H1 (cell line): ENCODE measurements at regions not wholly inside any gene's neighbourhood (a gene's known extent, or its start where the extent isn't known, plus 50 kb on each side); places are given as distances from the start of the nearest gene placed in this dataset.

Experiments used
- CTCF ChIA-PET: fragments of 300-600 bp; sonication (Branson Sonifier 250); formaldehyde crosslinking; loops from one replicate; lab custom pipeline; 2021; ENCODE audit not compliant: partially characterized antibody; lab: Charles Lee
- POLR2A ChIA-PET: fragments of 300-600 bp; sonication (Branson Sonifier 250); formaldehyde crosslinking; loops from one replicate; lab custom pipeline; 2021; ENCODE audit warnings: inconsistent platforms; ENCODE audit not compliant: partially characterized antibody; lab: Charles Lee
- DNase-seq, 2 experiments: peaks; one replicate each; pipeline versions ENCODE4 v3.0.0 to v3.0.0-alpha.2; 2010 to 2022; ENCODE audit warnings: low spot score in 2 of 2, low read depth in 1 of 2, mixed read lengths in 1 of 2
- FAIRE-seq: peaks from 2 replicates; lab custom pipeline; 2011; peaks lifted over from hg19 to GRCh38; lab: Jason Lieb, UNC
- H2AFZ ChIP-seq: 2 replicates; pipeline ENCODE4 v1.8.1; 2012; ENCODE audit warnings: low read length, inconsistent platforms
- H2AK5ac ChIP-seq: 2 replicates; pipeline ENCODE4 v1.6.1; 2013; ENCODE audit warnings: low read depth, low read length
- H2BK120ac ChIP-seq: replicated peaks from 2 replicates; pipeline ENCODE3; 2013; ENCODE audit warnings: low read depth, low read length, inconsistent platforms
- H2BK12ac ChIP-seq: 2 replicates; pipeline ENCODE4 v1.6.1; 2013; ENCODE audit warnings: low read depth, low read length
- H2BK15ac ChIP-seq: 2 replicates; pipeline ENCODE4 v1.6.1; 2013; ENCODE audit warnings: low read length
- H2BK20ac ChIP-seq: 2 replicates; pipeline ENCODE4 v1.6.1; 2013; ENCODE audit warnings: low read length
- H2BK5ac ChIP-seq: 2 replicates; pipeline ENCODE4 v1.6.1; 2013; ENCODE audit warnings: low read depth, low read length
- H3K14ac ChIP-seq: 2 replicates; pipeline ENCODE4 v1.6.1; 2013; ENCODE audit warnings: inconsistent platforms; ENCODE audit not compliant: insufficient read length
- H3K18ac ChIP-seq: 2 replicates; pipeline ENCODE4 v1.6.1; 2013; ENCODE audit warnings: low read length; ENCODE audit errors: extremely low read depth
- H3K23ac ChIP-seq: 2 replicates; pipeline ENCODE4 v1.6.1; 2013; ENCODE audit warnings: inconsistent platforms; ENCODE audit not compliant: insufficient read length
- H3K23me2 ChIP-seq: 2 replicates; pipeline ENCODE4 v1.6.1; 2013; ENCODE audit warnings: low read depth, low read length
- H3K27ac ChIP-seq: 2 replicates; pipeline ENCODE4 v1.6.1; 2011; ENCODE audit warnings: low read depth, low read length, inconsistent platforms
- H3K27me3 ChIP-seq, 4 experiments: replicated peaks in 1 of 4; 1 replicate in 1 of 4; 2 replicates in 3 of 4; pipeline versions ENCODE4 v1.6.1 to v1.8.1; 2011 to 2013; ENCODE audit warnings: low read length in 3 of 4, mild to moderate bottlenecking in 3 of 4, inconsistent platforms in 2 of 4, mixed read lengths in 2 of 4, moderate library complexity in 1 of 4; ENCODE audit not compliant: control insufficient read depth in 3 of 4, insufficient read depth in 3 of 4; ENCODE audit errors: extremely low read depth in 1 of 4
- H3K36me3 ChIP-seq, 4 experiments: 2 replicates each; pipeline versions ENCODE4 v1.6.1 to v1.8.1; 2011 to 2013; ENCODE audit warnings: mild to moderate bottlenecking in 4 of 4, low read length in 3 of 4, moderate library complexity in 2 of 4, control low read depth in 1 of 4, inconsistent platforms in 1 of 4; ENCODE audit not compliant: insufficient read depth in 4 of 4, control insufficient read depth in 2 of 4
- H3K4ac ChIP-seq: replicated peaks from 2 replicates; pipeline ENCODE3; 2013; ENCODE audit warnings: low read length, low read depth, mixed read lengths, inconsistent platforms; ENCODE audit not compliant: insufficient read length
- H3K4me1 ChIP-seq, 4 experiments: replicated peaks in 1 of 4; 1 replicate in 1 of 4; 2 replicates in 3 of 4; pipeline versions ENCODE4 v1.6.1 to v1.8.1; 2011 to 2013; ENCODE audit warnings: low read length in 3 of 4, inconsistent platforms in 2 of 4, mixed read lengths in 1 of 4; ENCODE audit not compliant: insufficient read depth in 4 of 4, control insufficient read depth in 3 of 4
- H3K4me2 ChIP-seq, 2 experiments: 2 replicates each; pipeline versions ENCODE4 v1.6.1 to v1.8.1; 2011 to 2013; ENCODE audit warnings: low read depth in 2 of 2, low read length in 2 of 2, control low read depth in 1 of 2, inconsistent platforms in 1 of 2, mild to moderate bottlenecking in 1 of 2; ENCODE audit not compliant: insufficient read depth in 1 of 2
- H3K4me3 ChIP-seq, 4 experiments: fragments of 200-600, 300-600 bp in 1 of 4; sonication (generic), shearing (Covaris generic), sonication (Bioruptor Twin) in 1 of 4; 2 replicates each; pipeline versions ENCODE4 v1.5.1 to v1.8.1; 2011 to 2016; ENCODE audit warnings: low read length in 4 of 4, low read depth in 3 of 4, control low read depth in 2 of 4, inconsistent platforms in 2 of 4, mild to moderate bottlenecking in 2 of 4, mixed read lengths in 1 of 4, moderate library complexity in 1 of 4; ENCODE audit not compliant: insufficient read depth in 2 of 4; ENCODE audit errors: extremely low read depth in 1 of 4
- H3K56ac ChIP-seq: replicated peaks from 2 replicates; pipeline ENCODE3; 2013; ENCODE audit warnings: low read depth, mild to moderate bottlenecking, mixed read lengths, low read length, inconsistent platforms; ENCODE audit not compliant: insufficient read length
- H3K79me1 ChIP-seq: 2 replicates; pipeline ENCODE4 v1.6.1; 2013; ENCODE audit warnings: low read depth, low read length, control low read depth
- H3K79me2 ChIP-seq, 2 experiments: 2 replicates each; pipeline versions ENCODE4 v1.6.1 to v1.8.1; 2012 to 2013; ENCODE audit warnings: low read length in 2 of 2, mild to moderate bottlenecking in 2 of 2, inconsistent platforms in 1 of 2; ENCODE audit not compliant: insufficient read depth in 2 of 2, control insufficient read depth in 1 of 2
- H3K9ac ChIP-seq, 4 experiments: replicated peaks in 1 of 4; 1 replicate in 1 of 4; 2 replicates in 3 of 4; pipeline versions ENCODE4 v1.6.1 to v1.8.1; 2011 to 2013; ENCODE audit warnings: low read depth in 3 of 4, low read length in 3 of 4, control low read depth in 2 of 4, mild to moderate bottlenecking in 2 of 4, moderate library complexity in 2 of 4, inconsistent platforms in 1 of 4; ENCODE audit errors: extremely low read depth in 1 of 4
- H3K9me3 ChIP-seq, 2 experiments: 2 replicates each; pipeline versions ENCODE4 v1.6.1 to v1.8.1; 2012 to 2013; ENCODE audit warnings: mild to moderate bottlenecking in 2 of 2, moderate library complexity in 2 of 2, control low read depth in 1 of 2, inconsistent platforms in 1 of 2, low read depth in 1 of 2, low read length in 1 of 2, mixed read lengths in 1 of 2; ENCODE audit not compliant: insufficient read depth in 2 of 2
- H4K20me1 ChIP-seq, 2 experiments: replicated peaks in 1 of 2; 2 replicates each; pipeline versions ENCODE3 to v1.8.1; 2011 to 2013; ENCODE audit warnings: inconsistent platforms in 2 of 2, low read length in 2 of 2, mild to moderate bottlenecking in 1 of 2; ENCODE audit not compliant: insufficient read depth in 2 of 2, control insufficient read depth in 1 of 2
- H4K5ac ChIP-seq: 2 replicates; pipeline ENCODE4 v1.6.1; 2013; ENCODE audit warnings: low read length, low read depth, mixed read lengths, inconsistent platforms; ENCODE audit not compliant: insufficient read length
- H4K8ac ChIP-seq: 2 replicates; pipeline ENCODE4 v1.8.0; 2013; ENCODE audit warnings: mild to moderate bottlenecking, moderate library complexity, low read length, inconsistent platforms; ENCODE audit not compliant: insufficient read depth; ENCODE audit errors: extremely low read depth
- H4K91ac ChIP-seq: replicated peaks from 2 replicates; pipeline ENCODE3; 2013; ENCODE audit warnings: low read length, mixed read lengths, inconsistent platforms; ENCODE audit not compliant: insufficient read length
- HDAC6 ChIP-seq: IDR thresholded peaks from one replicate; pipeline ENCODE4 v1.7.1; 2012; ENCODE audit warnings: low read depth, mild to moderate bottlenecking, inconsistent platforms, low read length, moderate library complexity
- JUND ChIP-seq: IDR thresholded peaks from 2 replicates; pipeline ENCODE4 v1.6.1; 2011; ENCODE audit warnings: mild to moderate bottlenecking, improper control_type of control experiment, low read length
- MAX ChIP-seq: IDR thresholded peaks from 2 replicates; pipeline ENCODE4 v1.6.1; 2012; ENCODE audit warnings: inconsistent platforms
- POLR2A ChIP-seq, 2 experiments: IDR thresholded peaks; 1 replicate in 1 of 2; 2 replicates in 1 of 2; pipeline ENCODE4 v1.6.1; 2011; ENCODE audit warnings: low read depth in 2 of 2, low read length in 2 of 2, mild to moderate bottlenecking in 2 of 2; ENCODE audit errors: control extremely low read depth in 1 of 2
- RNF2 ChIP-seq: fragments of 200-900, 300-1000 bp; sonication (generic); IDR thresholded peaks from 2 replicates; pipeline ENCODE4 v1.7.1; 2016; ENCODE audit warnings: borderline replicate concordance, low read depth, mild to moderate bottlenecking, antibody characterized with exemption, low read length; ENCODE audit not compliant: poor library complexity, severe bottlenecking; ENCODE audit errors: missing control alignments
- SIX5 ChIP-seq: IDR thresholded peaks from 2 replicates; pipeline ENCODE4 v1.6.1; 2011; ENCODE audit warnings: mild to moderate bottlenecking, low read depth, low read length
- SP4 ChIP-seq: IDR thresholded peaks from 2 replicates; pipeline ENCODE4 v1.6.1; 2012; ENCODE audit warnings: low read length, inconsistent platforms
- WGBS, 2 experiments: shearing (Covaris generic) in 1 of 2; methylation state at CpG; one replicate each; pipeline versions ENCODE4 v1.1.6 to v1.1.7; 2013 to 2015; ENCODE audit warnings: low lambda C conversion rate in 2 of 2, mixed read lengths in 2 of 2, inconsistent platforms in 1 of 2, low coverage in 1 of 2, missing lambda C conversion rate in 1 of 2; ENCODE audit not compliant: insufficient replicate concordance in 2 of 2, insufficient coverage in 1 of 2, insufficient read length in 1 of 2; ENCODE audit errors: extremely low coverage in 1 of 2, missing lambda C conversion rate in 1 of 2; 5-methylcytosine and 5-hydroxymethylcytosine counted together

- Histone ChIP-seq H2BK120ac (no peak overlapping the region), H2BK12ac (no peak overlapping the region), H3K4me2 (no peak overlapping the region), H3K23me2 (no peaks in the 10 kb centered on the region), H2AK5ac (no peak overlapping the region), H3K79me1 (no peaks in the 10 kb centered on the region), H3K79me2 (no peaks in the 10 kb centered on the region), H3K23ac (no peak overlapping the region), H2BK15ac (peak overlapping the region; percentile 77; the same call in 1 of the 2 replicates), H2BK5ac (no peak overlapping the region), H2AFZ (no peak overlapping the region), H4K8ac (no peak overlapping the region), H3K4me3 (no peak overlapping the region), H4K5ac (no peak overlapping the region), H3K9ac (no peak overlapping the region), H3K14ac (no peak overlapping the region), H3K27ac (no peak overlapping the region), H3K56ac (no peak overlapping the region), H3K36me3 (no peaks in the 10 kb centered on the region), H3K4me1 (peaks cover 0 to 3% (median 2%) of the 10 kb centered on the region in 4 experiments; a peak in 3 of 7 replicates), H3K4ac (no peak overlapping the region), H4K20me1 (no peaks in the 10 kb centered on the region), H4K91ac (no peak overlapping the region), H2BK20ac (no peak overlapping the region), H3K9me3 (peaks cover 4 to 5% of the 10 kb centered on the region in 2 experiments; a peak in 2 of 4 replicates), H3K18ac (no peak overlapping the region), H3K27me3 (no peaks in the 10 kb centered on the region)
- POLR2A ChIA-PET = interaction anchor here (1.2 kb wide), 1 partner anchor 47 kb away, joined by 3 read pairs; no protein-coding TSS in a partner anchor
- no peak for TF ChIP-seq SP4
- no peak for TF ChIP-seq JUND
- TF ChIP-seq RNF2 = no peak
- TF ChIP-seq POLR2A (IDR thresholded peaks at IDR 0.05; ENCODE audit: control extremely low read depth in 1 of 2, low read depth in 2 of 2, low read length in 2 of 2) = no peak
- TF ChIP-seq MAX = no peak
- no peak for TF ChIP-seq HDAC6
- no peak for TF ChIP-seq SIX5
- no peak for FAIRE-seq
- peak in 1 of 2 experiments; percentile 41 for DNase-seq
- CTCF ChIA-PET = interaction anchor here (0.7 to 2.8 kb wide), 9 partner anchors 12 to 544 kb away, joined by 3 to 19 read pairs (median 4); no protein-coding TSS in a partner anchor
- 80% methylated on average over 12 of the region's 12 CpGs; no CpG with 5 or more reads in 1 of the 2 experiments for WGBS, 2 experiments
These were observed 600.6 kb downstream of the PTPRU start for GRCh38 chr1:29836651-29837646.
